ENCODE measurements at regions not wholly inside any gene's neighbourhood (a gene's known extent, or its start where the extent isn't known, plus 50 kb on each side); places are given as distances from the start of the nearest gene placed in this dataset.
"Not testable (repeated sequence)": the region's sequence is repeated elsewhere in the genome, so short reads cannot be mapped to it uniquely, and the experiment has no call there.

DNA sequence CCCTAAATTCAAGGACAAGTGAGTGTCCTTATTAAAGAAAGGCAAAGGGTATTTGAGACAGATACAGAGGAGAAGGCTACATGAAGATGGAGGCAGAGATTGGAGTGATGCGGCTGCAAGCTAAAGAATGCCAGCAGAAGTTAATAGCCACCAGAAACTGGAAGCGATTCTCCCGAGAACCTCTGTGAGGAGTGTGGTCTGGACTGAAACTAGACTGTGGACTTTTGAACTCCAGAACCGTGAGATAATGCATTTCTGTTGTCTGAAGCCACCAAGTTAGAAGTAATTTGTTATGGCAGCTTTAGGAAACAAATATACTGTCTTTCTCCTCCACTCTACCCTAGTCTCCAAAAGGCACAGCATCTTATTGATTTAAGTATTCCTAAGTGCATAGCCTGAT lies 80.3 kb upstream of the CREB5 start:
- in situ Hi-C loops (cut with HindIII; ENCODE audit: low pct_ligation_motif_present, low sequenced_read_pairs), result no loop called here

GRCh38 chr7:28333548-28333947 lies 78.8 kb upstream of the CREB5 start:
- H3K27ac ChIP-seq; DNase-seq; H3K36me3 ChIP-seq (replicated peaks); in situ Hi-C loops (cut with HindIII; ENCODE audit: low pct_ligation_motif_present, low sequenced_read_pairs); H3K4me3 ChIP-seq (ENCODE audit: low read depth, low read length); H3K27me3 ChIP-seq (replicated peaks): not testable (repeated sequence)

More for the DNA sequence above, 80.3 kb upstream of the CREB5 start:
- TF ChIP-seq CTCF (IDR thresholded peaks at IDR 0.05; ENCODE audit: low read depth, low read length, missing control alignments), result no peak
- no peak for DNase-seq
- no peak overlapping the region for H3K4me3 ChIP-seq (ENCODE audit: low read depth, low read length)
- no peaks in the 10 kb centered on the region for H3K27me3 ChIP-seq (replicated peaks)
- no peak overlapping the region for H3K27ac ChIP-seq
- no peaks in the 10 kb centered on the region for H3K36me3 ChIP-seq (replicated peaks)

- no peaks in the 10 kb centered on the region for H3K27me3 ChIP-seq (replicated peaks)
- in situ Hi-C loops (cut with HindIII; ENCODE audit: low pct_ligation_motif_present, low sequenced_read_pairs), result no loop called here
- no peaks in the 10 kb centered on the region for H3K36me3 ChIP-seq (replicated peaks)
- TF ChIP-seq CTCF (IDR thresholded peaks at IDR 0.05; ENCODE audit: low read depth, low read length, missing control alignments), result no peak
- no peak for DNase-seq
- H3K4me3 ChIP-seq (ENCODE audit: low read depth, low read length), result no peak overlapping the region
- H3K27ac ChIP-seq, result no peak overlapping the region
These were observed 75.5 kb upstream of the CREB5 start for GRCh38 chr7:28336806-28337205.

DNA sequence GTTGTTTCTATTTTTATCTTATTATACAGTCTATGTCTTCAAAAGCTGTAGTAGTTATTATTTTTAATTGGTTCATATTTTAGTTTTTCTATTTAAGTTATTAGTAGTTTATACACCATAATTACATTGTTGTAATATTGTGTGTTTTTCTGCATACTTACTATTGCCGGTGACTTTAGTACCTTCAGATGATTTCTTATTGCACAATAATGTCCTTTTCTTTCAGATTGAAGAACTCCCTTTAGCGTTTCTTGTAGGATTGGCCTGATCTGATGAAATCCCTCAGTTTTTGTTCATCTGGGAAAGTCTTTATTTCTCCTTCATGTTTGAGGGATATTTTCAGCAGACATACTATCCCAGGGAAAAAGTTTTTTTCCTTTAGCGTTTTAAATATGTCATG lies 74.3 kb upstream of the CREB5 start:
- Histone ChIP-seq H3K27ac (no peak overlapping the region), H3K4me3 (ENCODE audit: low read depth, low read length) (no peak overlapping the region), H3K27me3 (replicated peaks) (no peaks in the 10 kb centered on the region), H3K36me3 (replicated peaks) (no peaks in the 10 kb centered on the region)
- no peak for TF ChIP-seq CTCF (IDR thresholded peaks at IDR 0.05; ENCODE audit: low read depth, low read length, missing control alignments)
- in situ Hi-C loops (cut with HindIII; ENCODE audit: low pct_ligation_motif_present, low sequenced_read_pairs), result no loop called here
- DNase-seq, result no peak

GRCh38 chr7:28343462-28343861 lies 68.9 kb upstream of the CREB5 start:
- no peak for TF ChIP-seq CTCF (IDR thresholded peaks at IDR 0.05; ENCODE audit: low read depth, low read length, missing control alignments)
- no peaks in the 10 kb centered on the region for H3K36me3 ChIP-seq (replicated peaks)
- in situ Hi-C loops (cut with HindIII; ENCODE audit: low pct_ligation_motif_present, low sequenced_read_pairs), result no loop called here
- H3K27me3 ChIP-seq (replicated peaks), result no peaks in the 10 kb centered on the region
- DNase-seq, result no peak
- H3K27ac ChIP-seq, result no peak overlapping the region
- no peak overlapping the region for H3K4me3 ChIP-seq (ENCODE audit: low read depth, low read length)

DNA sequence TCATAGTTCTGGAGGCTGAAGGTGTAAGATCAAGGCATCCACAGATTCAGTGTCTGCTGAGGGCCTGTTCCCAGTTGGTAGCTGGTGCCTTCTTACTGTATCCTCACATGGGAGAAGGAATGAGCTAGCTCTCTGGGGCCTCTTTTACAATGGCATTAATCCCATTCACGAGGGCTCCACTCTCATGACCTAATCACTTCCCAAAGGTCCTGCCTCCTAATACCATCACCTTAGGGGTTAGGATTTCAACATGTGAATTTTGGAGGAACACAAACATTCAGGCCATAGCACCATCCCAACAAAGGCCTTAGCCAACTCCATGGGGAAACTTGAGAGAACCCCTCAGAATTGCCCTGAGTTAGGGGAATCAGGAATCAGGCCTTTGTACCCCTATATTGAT lies 66.1 kb upstream of the CREB5 start:
- H3K27me3 ChIP-seq (replicated peaks), result no peaks in the 10 kb centered on the region
- H3K36me3 ChIP-seq (replicated peaks), result no peaks in the 10 kb centered on the region
- no peak overlapping the region for H3K4me3 ChIP-seq (ENCODE audit: low read depth, low read length)
- in situ Hi-C loops (cut with HindIII; ENCODE audit: low pct_ligation_motif_present, low sequenced_read_pairs), result no loop called here
- no peak for TF ChIP-seq CTCF (IDR thresholded peaks at IDR 0.05; ENCODE audit: low read depth, low read length, missing control alignments)
- DNase-seq, result no peak
- H3K27ac ChIP-seq, result no peak overlapping the region

Measured in brain microvascular endothelial cell (primary cell).